Type B pancreatic cell (in vitro differentiated cells): ENCODE measurements at regions not wholly inside any gene's neighbourhood (a gene's known extent, or its start where the extent isn't known, plus 50 kb on each side); places are given as distances from the start of the nearest gene placed in this dataset.

Experiments used
- DNase-seq: peaks from one replicate; pipeline ENCODE4 v3.0.0; 2021; ENCODE audit warnings: mixed read lengths; ENCODE audit not compliant: unreplicated experiment; ENCODE audit errors: extremely low spot score
- H3K27ac Mint-ChIP-seq: 2 replicates; pipeline ENCODE4 v1.8.0; 2021; ENCODE audit warnings: mild to moderate bottlenecking, mixed read lengths
- H3K27me3 Mint-ChIP-seq: 2 replicates; pipeline ENCODE4 v1.8.0; 2021; ENCODE audit warnings: mixed read lengths
- H3K36me3 Mint-ChIP-seq: 2 replicates; pipeline ENCODE4 v1.8.0; 2021; ENCODE audit warnings: mixed read lengths
- H3K4me1 Mint-ChIP-seq: one replicate; pipeline ENCODE4 v1.8.0; 2021; ENCODE audit warnings: mixed read lengths; ENCODE audit not compliant: unreplicated experiment
- H3K4me3 Mint-ChIP-seq: 2 replicates; pipeline ENCODE4 v1.8.0; 2021; ENCODE audit warnings: mild to moderate bottlenecking, mixed read lengths
- H3K9me3 Mint-ChIP-seq: 2 replicates; pipeline ENCODE4 v1.8.0; 2021; ENCODE audit warnings: mixed read lengths
- TF ChIP-seq, protein P1 (sequence below): fragments of 200-600 bp; sonication (generic); conservative IDR thresholded peaks from 2 replicates; pipeline ENCODE4 v1.5.0; 2021; ENCODE audit warnings: antibody characterized with exemption, mild to moderate bottlenecking

GRCh38 chr2:188833331-188833730 lies 140.8 kb upstream of the COL3A1 start:
- no peak overlapping the region for H3K27ac Mint-ChIP-seq
- DNase-seq = no peak
- no peak overlapping the region for H3K4me3 Mint-ChIP-seq
- H3K27me3 Mint-ChIP-seq = no peaks in the 10 kb centered on the region
- H3K9me3 Mint-ChIP-seq = peaks cover 6% of the 10 kb centered on the region
- no peaks in the 10 kb centered on the region for H3K36me3 Mint-ChIP-seq
- TF ChIP-seq, protein P1, sequence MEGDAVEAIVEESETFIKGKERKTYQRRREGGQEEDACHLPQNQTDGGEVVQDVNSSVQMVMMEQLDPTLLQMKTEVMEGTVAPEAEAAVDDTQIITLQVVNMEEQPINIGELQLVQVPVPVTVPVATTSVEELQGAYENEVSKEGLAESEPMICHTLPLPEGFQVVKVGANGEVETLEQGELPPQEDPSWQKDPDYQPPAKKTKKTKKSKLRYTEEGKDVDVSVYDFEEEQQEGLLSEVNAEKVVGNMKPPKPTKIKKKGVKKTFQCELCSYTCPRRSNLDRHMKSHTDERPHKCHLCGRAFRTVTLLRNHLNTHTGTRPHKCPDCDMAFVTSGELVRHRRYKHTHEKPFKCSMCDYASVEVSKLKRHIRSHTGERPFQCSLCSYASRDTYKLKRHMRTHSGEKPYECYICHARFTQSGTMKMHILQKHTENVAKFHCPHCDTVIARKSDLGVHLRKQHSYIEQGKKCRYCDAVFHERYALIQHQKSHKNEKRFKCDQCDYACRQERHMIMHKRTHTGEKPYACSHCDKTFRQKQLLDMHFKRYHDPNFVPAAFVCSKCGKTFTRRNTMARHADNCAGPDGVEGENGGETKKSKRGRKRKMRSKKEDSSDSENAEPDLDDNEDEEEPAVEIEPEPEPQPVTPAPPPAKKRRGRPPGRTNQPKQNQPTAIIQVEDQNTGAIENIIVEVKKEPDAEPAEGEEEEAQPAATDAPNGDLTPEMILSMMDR = no peak
- H3K4me1 Mint-ChIP-seq = no peaks in the 10 kb centered on the region

DNA sequence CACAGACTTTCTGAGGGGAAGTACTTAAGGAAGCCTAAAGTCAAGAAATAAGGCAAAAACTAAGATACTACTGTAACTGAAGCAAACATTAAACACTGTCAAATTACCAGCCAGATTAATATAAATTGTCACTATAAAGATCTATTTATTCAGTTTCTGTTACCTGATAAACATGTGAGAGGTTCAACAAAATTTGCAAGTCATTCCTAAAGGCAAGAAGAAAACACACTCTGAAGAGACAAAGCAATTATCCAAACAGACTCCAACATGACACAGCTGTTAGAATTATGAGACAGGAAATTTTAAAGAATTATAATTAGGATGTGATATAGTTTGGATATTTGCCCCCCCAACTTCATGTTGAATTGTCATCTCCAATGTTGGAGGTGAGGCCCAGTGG lies 140.4 kb upstream of the COL3A1 start:
- H3K9me3 Mint-ChIP-seq = peaks cover 11% of the 10 kb centered on the region
- DNase-seq = no peak
- no peaks in the 10 kb centered on the region for H3K4me1 Mint-ChIP-seq
- no peak overlapping the region for H3K4me3 Mint-ChIP-seq
- TF ChIP-seq, protein P1 = no peak
- no peak overlapping the region for H3K27ac Mint-ChIP-seq
- H3K36me3 Mint-ChIP-seq = no peaks in the 10 kb centered on the region
- no peaks in the 10 kb centered on the region for H3K27me3 Mint-ChIP-seq

- no peaks in the 10 kb centered on the region for H3K27me3 Mint-ChIP-seq
- no peaks in the 10 kb centered on the region for H3K36me3 Mint-ChIP-seq
- H3K9me3 Mint-ChIP-seq = peaks cover 8% of the 10 kb centered on the region
- TF ChIP-seq, protein P1 = no peak
- DNase-seq = no peak
- H3K4me1 Mint-ChIP-seq = no peaks in the 10 kb centered on the region
- H3K4me3 Mint-ChIP-seq = no peak overlapping the region
- no peak overlapping the region for H3K27ac Mint-ChIP-seq
Measured at GRCh38 chr2:188835006-188835405, 139.2 kb upstream of the COL3A1 start.

DNA sequence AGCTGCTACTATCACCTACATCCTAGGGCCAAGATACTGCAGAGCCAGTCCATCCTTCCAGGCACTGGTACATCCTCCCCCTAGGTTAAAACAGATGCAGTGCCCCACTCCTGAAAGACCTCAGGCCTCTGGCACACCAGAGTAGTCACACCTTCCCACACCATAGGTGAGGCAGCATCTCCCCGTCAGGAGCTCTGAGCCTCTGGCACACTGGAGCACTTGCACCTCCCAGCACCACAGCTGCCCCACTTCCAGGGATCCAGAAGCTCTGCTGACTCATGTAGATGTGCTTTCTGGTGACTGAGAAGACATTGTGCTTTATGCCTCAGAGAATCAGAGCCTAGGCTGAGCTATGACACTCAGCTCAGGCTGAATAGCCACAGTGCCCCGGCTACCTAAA lies 138.4 kb upstream of the COL3A1 start:
- Mint-ChIP-seq H3K4me1 (no peaks in the 10 kb centered on the region), H3K27me3 (no peaks in the 10 kb centered on the region), H3K4me3 (no peak overlapping the region), H3K36me3 (no peaks in the 10 kb centered on the region), H3K27ac (no peak overlapping the region), H3K9me3 (peaks cover 8% of the 10 kb centered on the region)
- TF ChIP-seq, protein P1 = no peak
- DNase-seq = no peak

GRCh38 chr2:188845692-188846091 lies 128.5 kb upstream of the COL3A1 start:
- Mint-ChIP-seq H3K9me3 (peaks cover 5% of the 10 kb centered on the region), H3K4me1 (peaks cover 5% of the 10 kb centered on the region), H3K27me3 (no peaks in the 10 kb centered on the region), H3K4me3 (no peak overlapping the region), H3K27ac (no peak overlapping the region), H3K36me3 (no peaks in the 10 kb centered on the region)
- TF ChIP-seq, protein P1 = no peak
- DNase-seq = no peak

- Mint-ChIP-seq H3K27ac (no peak overlapping the region), H3K4me3 (no peak overlapping the region), H3K36me3 (no peaks in the 10 kb centered on the region), H3K9me3 (peaks cover 5% of the 10 kb centered on the region), H3K27me3 (no peaks in the 10 kb centered on the region), H3K4me1 (peaks cover 5% of the 10 kb centered on the region)
- TF ChIP-seq, protein P1 = no peak
- DNase-seq = no peak
Measured at GRCh38 chr2:188848887-188849435, 125.2 kb upstream of the COL3A1 start.
